Effector memory CD4-positive, alpha-beta T cell (primary cell): ENCODE measurements at regions not wholly inside any gene's neighbourhood (a gene's known extent, or its start where the extent isn't known, plus 50 kb on each side); places are given as distances from the start of the nearest gene placed in this dataset.

Source experiments
- DNase-seq, 3 donors: peaks; one replicate each; pipeline ENCODE4 v3.0.0-alpha.2; 2020
- H3K27ac ChIP-seq: 2 replicates; pipeline ENCODE4 v1.7.0; 2013; ENCODE audit warnings: mild to moderate bottlenecking, low read length, moderate library complexity; ENCODE audit not compliant: insufficient read depth, poor library complexity, severe bottlenecking
- H3K27me3 ChIP-seq: replicated peaks from 2 replicates; pipeline ENCODE4 v1.7.0; 2013; ENCODE audit warnings: mild to moderate bottlenecking, low read length; ENCODE audit not compliant: insufficient read depth, control insufficient read depth, poor library complexity, severe bottlenecking
- H3K36me3 ChIP-seq: 2 replicates; pipeline ENCODE4 v1.7.0; 2013; ENCODE audit warnings: mild to moderate bottlenecking, low read length, moderate library complexity; ENCODE audit not compliant: control insufficient read depth, insufficient read depth
- H3K4me1 ChIP-seq: 2 replicates; pipeline ENCODE4 v1.7.0; 2013; ENCODE audit warnings: low read length, mild to moderate bottlenecking; ENCODE audit not compliant: control insufficient read depth, insufficient read depth, poor library complexity, severe bottlenecking
- H3K4me3 ChIP-seq: 2 replicates; pipeline ENCODE4 v1.7.0; 2013; ENCODE audit warnings: low read length, low read depth, mild to moderate bottlenecking; ENCODE audit not compliant: insufficient read depth, poor library complexity, severe bottlenecking
- H3K9me3 ChIP-seq: 2 replicates; pipeline ENCODE4 v1.7.0; 2013; ENCODE audit warnings: mild to moderate bottlenecking, low read length, moderate library complexity; ENCODE audit not compliant: control insufficient read depth

DNA sequence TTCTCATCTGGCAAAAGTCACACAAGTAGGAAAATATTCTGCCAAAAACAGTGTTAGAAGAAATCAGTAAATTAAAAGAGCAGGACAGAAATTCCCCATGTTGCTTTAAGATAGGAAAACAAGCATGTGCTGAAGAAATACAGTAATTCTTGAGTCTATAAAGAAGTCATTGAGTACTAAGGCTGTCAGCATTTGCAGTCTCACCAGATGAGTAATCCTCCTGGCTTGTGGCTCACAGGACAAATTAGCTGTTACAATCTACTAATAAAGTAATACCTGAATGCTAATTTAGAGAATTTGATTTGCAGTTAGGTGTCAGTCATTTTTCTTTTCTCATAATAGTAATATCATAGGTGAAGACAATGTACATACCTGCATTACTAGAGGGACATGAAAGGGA, 1158.9 kb upstream of the CELF2 start:
- H3K4me1 ChIP-seq: no peaks in the 10 kb centered on the region
- H3K9me3 ChIP-seq: no peaks in the 10 kb centered on the region

DNA sequence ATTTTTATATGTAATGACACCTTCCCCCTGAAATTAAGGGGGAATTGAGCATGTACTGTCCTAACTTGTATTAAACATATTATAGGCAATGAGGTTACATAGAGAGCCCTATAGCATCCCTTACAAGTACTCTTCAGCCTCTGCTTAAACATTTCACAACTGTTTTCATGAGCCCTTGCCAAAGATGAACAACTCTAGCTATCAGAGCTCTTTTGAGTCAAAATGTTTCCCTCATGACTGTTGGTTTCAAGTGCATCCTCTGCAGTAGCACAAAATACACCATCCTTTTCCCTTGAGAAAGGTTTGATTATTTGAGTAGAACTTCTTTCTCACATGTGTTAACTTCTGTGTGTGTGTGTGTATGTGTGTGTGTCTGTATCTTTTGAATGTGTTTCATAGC, 1157.6 kb upstream of the CELF2 start:
- no peaks in the 10 kb centered on the region for H3K9me3 ChIP-seq
- no peak for DNase-seq
- no peaks in the 10 kb centered on the region for H3K36me3 ChIP-seq
- no peak overlapping the region for H3K4me3 ChIP-seq
- no peaks in the 10 kb centered on the region for H3K27me3 ChIP-seq
- no peaks in the 10 kb centered on the region for H3K4me1 ChIP-seq
- no peak overlapping the region for H3K27ac ChIP-seq

More for the DNA sequence above, 1158.9 kb upstream of the CELF2 start:
- DNase-seq: no peak
- H3K36me3 ChIP-seq: no peaks in the 10 kb centered on the region
- no peak overlapping the region for H3K27ac ChIP-seq
- H3K27me3 ChIP-seq: no peaks in the 10 kb centered on the region
- no peak overlapping the region for H3K4me3 ChIP-seq

DNA sequence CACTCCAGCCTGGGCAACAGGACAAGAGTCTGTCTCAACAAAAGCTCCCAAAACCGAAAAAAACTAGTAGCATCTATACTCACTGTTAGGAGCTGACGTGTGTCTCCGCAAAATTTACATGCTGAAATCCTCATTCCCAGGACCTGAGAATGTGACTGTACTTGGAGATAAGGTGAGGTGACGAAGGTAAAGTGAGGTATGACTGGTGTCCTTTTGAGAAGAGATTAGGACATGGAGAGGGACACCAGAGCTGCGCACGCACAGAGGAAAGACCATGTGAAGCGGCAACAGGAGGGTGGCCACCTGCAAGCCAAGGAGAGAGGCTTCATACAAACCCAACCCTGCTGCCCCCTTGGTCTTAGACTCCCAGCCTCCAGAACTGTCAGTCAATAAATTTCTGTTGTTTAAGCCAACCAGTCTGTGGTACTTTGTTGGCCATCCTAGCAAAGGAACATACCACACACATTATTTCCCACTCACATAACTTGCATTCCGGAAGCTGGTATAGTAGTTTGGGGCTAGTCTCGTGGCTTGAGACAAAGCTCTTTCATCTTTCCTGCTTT, 1154.0 kb upstream of the CELF2 start:
- DNase-seq: no peak
- no peaks in the 10 kb centered on the region for H3K36me3 ChIP-seq
- no peak overlapping the region for H3K27ac ChIP-seq
- H3K4me1 ChIP-seq: no peaks in the 10 kb centered on the region
- H3K27me3 ChIP-seq: no peaks in the 10 kb centered on the region
- H3K4me3 ChIP-seq: no peak overlapping the region
- H3K9me3 ChIP-seq: no peaks in the 10 kb centered on the region

DNA sequence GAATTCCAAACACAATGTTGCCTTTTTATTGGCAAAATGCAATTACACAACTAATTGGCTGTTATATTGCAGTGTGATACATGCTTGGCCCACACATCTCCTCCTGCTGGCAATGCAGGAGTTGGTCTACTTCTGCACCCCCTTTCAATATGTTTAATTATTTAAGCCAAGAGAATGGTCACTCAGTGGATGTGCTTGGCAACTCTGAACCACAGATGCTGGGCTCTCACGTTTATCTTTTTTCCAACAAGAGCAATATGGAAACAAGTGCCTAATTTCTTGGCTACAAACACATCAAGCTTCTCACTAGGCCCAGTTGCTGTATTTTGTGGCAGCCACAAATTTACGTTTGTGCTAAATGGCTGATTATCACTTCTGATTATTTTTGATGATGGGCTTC, 1149.2 kb upstream of the CELF2 start:
- H3K4me1 ChIP-seq: no peaks in the 10 kb centered on the region
- no peak for DNase-seq
- H3K27me3 ChIP-seq: no peaks in the 10 kb centered on the region
- H3K4me3 ChIP-seq: no peak overlapping the region
- no peaks in the 10 kb centered on the region for H3K9me3 ChIP-seq
- H3K36me3 ChIP-seq: no peaks in the 10 kb centered on the region
- H3K27ac ChIP-seq: no peak overlapping the region

DNA sequence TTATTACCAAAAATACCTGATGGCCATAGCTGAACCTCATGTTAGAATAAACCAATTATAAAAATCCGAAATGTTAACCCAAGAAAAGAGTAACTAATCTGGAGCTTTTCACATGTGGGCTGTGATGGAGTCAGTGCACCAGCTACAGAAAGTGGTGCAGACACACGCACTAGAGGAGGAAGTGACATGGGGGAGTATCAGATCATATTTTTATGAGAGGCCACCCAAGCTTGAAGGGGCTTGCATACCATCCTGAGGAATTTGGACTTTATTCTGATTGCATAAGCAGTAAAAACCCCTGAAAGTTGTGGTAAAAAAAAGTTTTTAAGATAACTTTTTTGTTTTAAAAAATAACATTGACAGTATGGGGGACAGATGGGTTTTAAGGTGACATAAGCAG, 1148.5 kb upstream of the CELF2 start:
- H3K27ac ChIP-seq: no peak overlapping the region
- H3K4me1 ChIP-seq: no peaks in the 10 kb centered on the region
- no peaks in the 10 kb centered on the region for H3K36me3 ChIP-seq
- DNase-seq: no peak
- H3K27me3 ChIP-seq: no peaks in the 10 kb centered on the region
- H3K4me3 ChIP-seq: no peak overlapping the region
- H3K9me3 ChIP-seq: no peaks in the 10 kb centered on the region

DNA sequence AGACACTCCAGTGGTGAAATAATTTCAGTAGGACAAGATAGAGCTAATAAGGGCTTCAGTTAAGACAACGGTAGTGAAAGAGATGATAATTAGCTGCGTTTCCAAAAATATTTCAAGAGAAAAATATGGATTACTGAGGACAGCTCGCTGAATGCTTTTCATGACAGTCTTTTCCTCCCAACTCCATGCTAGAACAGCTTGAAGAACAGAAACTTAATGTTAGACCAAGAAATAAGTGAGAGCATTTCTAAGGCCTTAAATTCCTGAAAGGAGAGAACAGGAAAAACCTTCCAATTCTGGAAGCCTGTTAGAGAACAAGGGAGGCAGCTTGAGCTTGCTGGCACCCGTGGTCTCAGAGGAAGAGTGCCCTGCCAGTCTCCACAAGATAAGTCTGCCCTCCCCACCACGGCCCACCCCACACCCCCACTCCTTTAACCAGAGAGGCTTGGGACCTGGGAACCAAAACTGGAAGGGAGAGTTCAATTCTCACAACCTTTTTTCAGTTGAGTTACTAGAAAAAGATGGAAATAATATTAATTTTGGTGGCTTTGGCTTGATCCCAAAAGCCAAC, 1148.0 kb upstream of the CELF2 start:
- H3K4me1 ChIP-seq: no peaks in the 10 kb centered on the region
- H3K9me3 ChIP-seq: no peaks in the 10 kb centered on the region
- no peaks in the 10 kb centered on the region for H3K27me3 ChIP-seq
- H3K27ac ChIP-seq: no peak overlapping the region
- DNase-seq: no peak
- H3K4me3 ChIP-seq: no peak overlapping the region
- H3K36me3 ChIP-seq: no peaks in the 10 kb centered on the region

DNA sequence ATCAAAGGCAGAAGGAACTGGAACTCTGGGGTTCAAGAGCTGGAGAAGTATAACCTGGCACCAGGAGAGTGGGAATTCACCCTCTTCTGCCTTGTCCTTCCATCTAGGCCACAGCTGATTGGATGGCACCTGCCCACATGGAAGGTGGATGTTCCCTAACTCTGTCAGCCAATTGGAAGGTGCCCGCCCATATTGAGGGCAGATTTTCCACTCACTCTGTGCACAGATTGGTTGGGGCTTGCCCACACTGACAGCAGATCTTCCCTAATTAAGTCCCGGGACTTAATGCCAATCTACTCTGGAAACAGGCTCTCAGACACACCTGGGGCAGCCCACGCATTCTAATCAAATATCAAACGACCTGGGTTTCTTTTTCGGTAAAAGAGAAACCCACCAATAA, 1142.3 kb upstream of the CELF2 start:
- no peaks in the 10 kb centered on the region for H3K4me1 ChIP-seq
- H3K27me3 ChIP-seq: no peaks in the 10 kb centered on the region
- DNase-seq: no peak
- no peaks in the 10 kb centered on the region for H3K9me3 ChIP-seq
- H3K27ac ChIP-seq: no peak overlapping the region
- H3K36me3 ChIP-seq: no peaks in the 10 kb centered on the region
- no peak overlapping the region for H3K4me3 ChIP-seq

DNA sequence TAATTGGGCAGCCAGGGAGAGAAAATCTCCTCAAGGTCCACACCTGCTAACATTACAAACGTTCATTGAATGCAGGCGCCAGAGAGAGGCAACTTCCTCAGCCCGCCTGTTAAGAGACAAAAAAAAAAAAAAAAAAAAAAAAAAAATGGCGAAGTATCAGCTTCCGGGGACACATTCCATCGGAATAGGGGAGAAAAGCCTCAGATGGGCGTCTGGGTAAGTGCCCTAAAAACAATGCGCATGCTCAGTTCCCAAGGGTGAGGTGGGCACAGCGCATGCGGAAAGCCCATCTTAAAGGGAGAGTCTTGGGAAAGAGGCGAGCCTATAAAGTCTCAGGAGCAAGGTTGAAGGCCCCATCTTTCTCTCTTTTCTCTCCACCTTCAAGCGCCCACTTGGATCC, 1139.7 kb upstream of the CELF2 start:
- Histone ChIP-seq H3K9me3 (no peaks in the 10 kb centered on the region), H3K27ac (no peak overlapping the region), H3K36me3 (no peaks in the 10 kb centered on the region), H3K27me3 (no peaks in the 10 kb centered on the region), H3K4me1 (no peaks in the 10 kb centered on the region), H3K4me3 (no peak overlapping the region)
- DNase-seq: no peak

DNA sequence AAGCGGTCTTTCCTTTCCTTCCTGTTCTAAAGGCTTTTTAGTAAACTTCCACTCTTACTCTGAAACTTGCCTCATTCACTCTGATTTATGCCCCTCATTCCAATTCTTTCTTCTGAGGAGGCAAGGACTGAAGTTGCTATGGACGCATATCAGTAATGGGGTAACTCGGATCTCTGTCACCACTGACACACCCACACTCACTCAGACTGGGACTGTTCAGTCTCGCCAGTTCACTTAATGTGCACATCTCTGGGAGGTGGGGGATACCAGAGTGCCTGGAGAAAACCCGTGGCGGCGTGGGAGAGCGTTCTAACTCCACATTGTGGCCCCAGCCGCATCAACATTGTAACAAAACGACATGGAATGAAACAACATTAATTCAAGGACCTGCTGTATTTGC, 1139.3 kb upstream of the CELF2 start:
- H3K36me3 ChIP-seq: no peaks in the 10 kb centered on the region
- no peak overlapping the region for H3K27ac ChIP-seq
- DNase-seq: no peak
- H3K4me1 ChIP-seq: no peaks in the 10 kb centered on the region
- no peaks in the 10 kb centered on the region for H3K9me3 ChIP-seq
- H3K27me3 ChIP-seq: no peaks in the 10 kb centered on the region
- no peak overlapping the region for H3K4me3 ChIP-seq

DNA sequence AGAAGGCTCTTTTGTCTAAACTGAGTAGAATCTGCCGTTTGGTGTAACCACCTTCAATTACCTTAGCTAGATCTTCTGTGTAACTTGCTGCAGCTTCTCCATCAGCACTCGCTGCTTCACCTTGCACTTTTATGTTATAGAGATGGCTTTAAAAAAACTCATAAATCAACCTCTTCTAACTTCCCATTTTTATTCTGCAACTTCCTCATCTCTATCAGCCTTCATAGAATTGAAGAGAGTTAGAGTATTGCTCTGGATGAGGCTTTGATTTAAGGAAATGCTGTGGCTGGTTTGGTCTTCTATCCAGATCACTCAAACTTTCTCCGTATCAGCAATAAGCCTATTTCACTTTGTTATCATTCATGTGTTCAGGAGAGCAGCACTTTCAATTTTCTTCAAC, 1131.9 kb upstream of the CELF2 start:
- Histone ChIP-seq H3K9me3 (no peaks in the 10 kb centered on the region), H3K4me1 (no peaks in the 10 kb centered on the region), H3K27me3 (no peaks in the 10 kb centered on the region), H3K36me3 (no peaks in the 10 kb centered on the region), H3K27ac (no peak overlapping the region), H3K4me3 (no peak overlapping the region)
- DNase-seq: no peak
